ENCODE measurements at regions not wholly inside any gene's neighbourhood (a gene's known extent, or its start where the extent isn't known, plus 50 kb on each side); places are given as distances from the start of the nearest gene placed in this dataset.

DNA sequence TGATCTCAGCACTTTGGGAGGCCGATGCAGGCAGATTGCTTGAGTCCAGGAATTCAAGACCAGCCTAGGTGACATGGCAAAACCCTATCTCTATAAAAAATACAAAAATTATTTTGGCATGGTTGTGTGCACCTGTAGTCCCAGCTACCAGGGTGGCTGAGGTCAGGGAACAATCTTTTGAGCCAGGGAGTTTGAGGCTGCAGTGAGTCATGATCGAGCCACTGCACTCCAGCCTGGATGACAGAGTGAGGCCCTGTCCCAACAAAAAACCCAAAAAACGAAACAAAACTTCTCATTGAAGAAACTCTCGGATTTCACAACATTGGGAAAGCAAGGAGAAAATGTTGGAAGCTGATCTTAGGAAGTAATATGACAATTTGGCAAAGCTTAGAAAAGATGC, 317.3 kb upstream of the MGAT5 start:
- ChIA-PET CTCF (no interaction called here), POLR2A (interaction anchor here (0.5 kb wide), 1 partner anchor 73 kb away, joined by 3 read pairs; no protein-coding TSS in a partner anchor)
- DNase-seq (no peak), ATAC-seq (ENCODE audit: low read depth) (no peak)
- TF ChIP-seq CTCF (IDR thresholded peaks at IDR 0.05), result no peak
- Mint-ChIP-seq H3K36me3 (ENCODE audit: low read depth) (no peaks in the 10 kb centered on the region), H3K4me3 (no peak overlapping the region), H3K27me3 (peaks cover 3% of the 10 kb centered on the region), H3K9me3 (peaks cover 6% of the 10 kb centered on the region), H3K4me1 (peaks cover 3% of the 10 kb centered on the region), H3K27ac (no peak overlapping the region)
- intact Hi-C loops (cut with micrococcal nuclease), result no loop called here

GRCh38 chr2:133937669-133938068, 316.2 kb upstream of the MGAT5 start:
- TF ChIP-seq CTCF (IDR thresholded peaks at IDR 0.05), result no peak
- peaks cover 3% of the 10 kb centered on the region for H3K27me3 Mint-ChIP-seq
- H3K27ac Mint-ChIP-seq, result no peak overlapping the region
- CTCF ChIA-PET, result no interaction called here
- peaks cover 8% of the 10 kb centered on the region for H3K4me1 Mint-ChIP-seq
- ATAC-seq (ENCODE audit: low read depth) (no peak), DNase-seq (no peak)
- no peaks in the 10 kb centered on the region for H3K36me3 Mint-ChIP-seq (ENCODE audit: low read depth)
- POLR2A ChIA-PET, result no interaction called here
- intact Hi-C loops (cut with micrococcal nuclease), result no loop called here
- peaks cover 6% of the 10 kb centered on the region for H3K9me3 Mint-ChIP-seq
- H3K4me3 Mint-ChIP-seq, result no peak overlapping the region

GRCh38 chr2:133940134-133940533, 313.7 kb upstream of the MGAT5 start:
- DNase-seq (no peak), ATAC-seq (ENCODE audit: low read depth) (no peak)
- Mint-ChIP-seq H3K27ac (no peak overlapping the region), H3K36me3 (ENCODE audit: low read depth) (no peaks in the 10 kb centered on the region), H3K9me3 (no peaks in the 10 kb centered on the region), H3K4me3 (no peak overlapping the region), H3K4me1 (peaks cover 12% of the 10 kb centered on the region), H3K27me3 (peaks cover 3% of the 10 kb centered on the region)
- CTCF ChIA-PET, result no interaction called here
- POLR2A ChIA-PET, result no interaction called here
- no peak for TF ChIP-seq CTCF (IDR thresholded peaks at IDR 0.05)
- intact Hi-C loops (cut with micrococcal nuclease), result no loop called here

DNA sequence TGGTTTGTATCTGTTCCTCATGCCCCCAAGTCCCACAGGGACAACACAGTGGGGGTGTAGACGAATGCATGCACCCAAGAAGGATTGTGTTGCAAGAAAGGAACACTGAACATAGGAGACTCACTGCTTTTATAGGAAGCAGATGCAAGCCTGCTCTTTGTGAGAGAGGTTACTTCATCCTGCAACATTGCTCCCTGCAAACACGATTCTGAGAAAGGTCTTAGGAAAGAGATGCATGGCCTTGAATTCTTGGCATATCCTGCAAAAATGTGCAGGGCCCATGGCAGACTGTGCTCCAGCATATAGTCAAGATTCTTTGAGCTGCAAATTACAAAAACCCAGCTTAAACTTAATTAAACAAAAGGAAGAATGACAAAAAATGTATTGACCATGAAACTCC, 312.2 kb upstream of the MGAT5 start:
- intact Hi-C loops (cut with micrococcal nuclease), result no loop called here
- H3K4me1 Mint-ChIP-seq, result peaks cover 12% of the 10 kb centered on the region
- DNase-seq, result no peak
- ATAC-seq (ENCODE audit: low read depth), result no peak
- no peaks in the 10 kb centered on the region for H3K36me3 Mint-ChIP-seq (ENCODE audit: low read depth)
- no peaks in the 10 kb centered on the region for H3K9me3 Mint-ChIP-seq
- no peak overlapping the region for H3K4me3 Mint-ChIP-seq
- no peaks in the 10 kb centered on the region for H3K27me3 Mint-ChIP-seq
- H3K27ac Mint-ChIP-seq, result no peak overlapping the region
- TF ChIP-seq CTCF (IDR thresholded peaks at IDR 0.05), result no peak
- ChIA-PET POLR2A (no interaction called here), CTCF (no interaction called here)

- no peaks in the 10 kb centered on the region for H3K27me3 Mint-ChIP-seq
Measured at GRCh38 chr2:133942398-133942797, 311.5 kb upstream of the MGAT5 start.

More at GRCh38 chr2:133942398-133942797, 311.5 kb upstream of the MGAT5 start:
- no peaks in the 10 kb centered on the region for H3K9me3 Mint-ChIP-seq
- no peaks in the 10 kb centered on the region for H3K36me3 Mint-ChIP-seq (ENCODE audit: low read depth)
- ChIA-PET CTCF (no interaction called here), POLR2A (no interaction called here)
- TF ChIP-seq CTCF (IDR thresholded peaks at IDR 0.05), result no peak
- no peak overlapping the region for H3K4me3 Mint-ChIP-seq
- ATAC-seq (ENCODE audit: low read depth) (no peak), DNase-seq (no peak)
- intact Hi-C loops (cut with micrococcal nuclease), result no loop called here
- H3K27ac Mint-ChIP-seq, result no peak overlapping the region
- peaks cover 13% of the 10 kb centered on the region for H3K4me1 Mint-ChIP-seq

Measured in activated B cell treated with CpG ODN at 0.5 μM for 24 hours (primary cell).